Mesenchymal stem cell (in vitro differentiated cells and primary cell): ENCODE measurements at regions not wholly inside any gene's neighbourhood (a gene's known extent, or its start where the extent isn't known, plus 50 kb on each side); places are given as distances from the start of the nearest gene placed in this dataset.

Experiments used
- DNase-seq: peaks from one replicate; pipeline ENCODE4 v3.0.0-alpha.2; 2013
- H2AFZ ChIP-seq: one replicate; pipeline ENCODE4 v1.6.1; 2013; ENCODE audit warnings: low read depth, mild to moderate bottlenecking, control low read depth, inconsistent platforms, low read length, moderate library complexity
- H2AK5ac ChIP-seq: 2 replicates; pipeline ENCODE4 v1.6.1; 2013; ENCODE audit warnings: low read length, moderate library complexity, mild to moderate bottlenecking, inconsistent platforms; ENCODE audit not compliant: severe bottlenecking
- H2BK120ac ChIP-seq: one replicate; pipeline ENCODE4 v1.6.1; 2013; ENCODE audit warnings: low read depth, mild to moderate bottlenecking, inconsistent platforms, low read length, moderate library complexity
- H2BK12ac ChIP-seq, 2 experiments: one replicate each; pipeline ENCODE4 v1.6.1; 2013; ENCODE audit warnings: inconsistent platforms in 2 of 2, low read length in 2 of 2, mild to moderate bottlenecking in 2 of 2, moderate library complexity in 2 of 2, control low read depth in 1 of 2
- H2BK15ac ChIP-seq: one replicate; pipeline ENCODE4 v1.6.1; 2013; ENCODE audit warnings: mild to moderate bottlenecking, low read depth, inconsistent platforms; ENCODE audit not compliant: poor library complexity, severe bottlenecking
- H2BK5ac ChIP-seq: 2 replicates; pipeline ENCODE4 v1.6.1; 2013; ENCODE audit warnings: low read depth, mild to moderate bottlenecking, low read length, control low read depth, inconsistent platforms; ENCODE audit not compliant: poor library complexity, severe bottlenecking
- H3K14ac ChIP-seq, 2 experiments: one replicate each; pipeline ENCODE4 v1.6.1; 2013; ENCODE audit warnings: inconsistent platforms in 2 of 2, low read length in 2 of 2, control low read depth in 1 of 2, mild to moderate bottlenecking in 1 of 2, moderate library complexity in 1 of 2
- H3K18ac ChIP-seq, 2 experiments: one replicate each; pipeline ENCODE4 v1.6.1; 2013; ENCODE audit warnings: inconsistent platforms in 2 of 2, low read length in 2 of 2, control low read depth in 1 of 2, low read depth in 1 of 2, mild to moderate bottlenecking in 1 of 2
- H3K23ac ChIP-seq, 2 experiments: one replicate each; pipeline ENCODE4 v1.6.1; 2013; ENCODE audit warnings: inconsistent platforms in 2 of 2, low read length in 2 of 2, mild to moderate bottlenecking in 2 of 2, moderate library complexity in 2 of 2, control low read depth in 1 of 2
- H3K27ac ChIP-seq: 2 replicates; pipeline ENCODE4 v1.5.1; 2013; ENCODE audit warnings: mild to moderate bottlenecking, moderate library complexity, low read length, control low read depth, inconsistent platforms; ENCODE audit not compliant: poor library complexity, severe bottlenecking
- H3K27me3 ChIP-seq, 2 experiments: 2 replicates each; pipeline versions ENCODE4 v1.6.1 to v1.7.0; 2013; ENCODE audit warnings: low read length in 2 of 2, mild to moderate bottlenecking in 2 of 2, moderate library complexity in 2 of 2, control low read depth in 1 of 2, inconsistent platforms in 1 of 2; ENCODE audit not compliant: control insufficient read depth in 1 of 2, insufficient read depth in 1 of 2
- H3K36me3 ChIP-seq, 2 experiments: 2 replicates each; pipeline versions ENCODE4 v1.6.1 to v1.7.0; 2013; ENCODE audit warnings: low read length in 2 of 2, control low read depth in 1 of 2, inconsistent platforms in 1 of 2, low read depth in 1 of 2, mild to moderate bottlenecking in 1 of 2; ENCODE audit not compliant: insufficient read depth in 2 of 2, control insufficient read depth in 1 of 2
- H3K4ac ChIP-seq, 2 experiments: one replicate each; pipeline ENCODE4 v1.6.1; 2013; ENCODE audit warnings: inconsistent platforms in 2 of 2, low read length in 2 of 2, mild to moderate bottlenecking in 2 of 2, moderate library complexity in 2 of 2, control low read depth in 1 of 2, low read depth in 1 of 2
- H3K4me1 ChIP-seq: 2 replicates; pipeline ENCODE4 v1.6.1; 2013; ENCODE audit warnings: low read depth, low read length, control low read depth; ENCODE audit not compliant: control insufficient read depth, insufficient read depth
- H3K4me2 ChIP-seq: 2 replicates; pipeline ENCODE4 v1.6.1; 2013; ENCODE audit warnings: low read length, mild to moderate bottlenecking, inconsistent platforms; ENCODE audit not compliant: poor library complexity, severe bottlenecking
- H3K4me3 ChIP-seq, 2 experiments: 2 replicates each; pipeline versions ENCODE4 v1.5.1 to v1.7.0; 2013; ENCODE audit warnings: low read length in 2 of 2, mild to moderate bottlenecking in 2 of 2, control low read depth in 1 of 2, low read depth in 1 of 2; ENCODE audit not compliant: insufficient read depth in 1 of 2
- H3K79me1 ChIP-seq: replicated peaks from 2 replicates; pipeline ENCODE4 v1.6.1; 2013; ENCODE audit warnings: mild to moderate bottlenecking, control low read depth, low read length, inconsistent platforms; ENCODE audit not compliant: poor library complexity, severe bottlenecking
- H3K9ac ChIP-seq: 2 replicates; pipeline ENCODE4 v1.7.0; 2013; ENCODE audit warnings: mild to moderate bottlenecking, low read length, moderate library complexity
- H3K9me3 ChIP-seq: 2 replicates; pipeline ENCODE4 v1.7.0; 2013; ENCODE audit warnings: mild to moderate bottlenecking, low read length; ENCODE audit not compliant: control insufficient read depth
- H4K8ac ChIP-seq: one replicate; pipeline ENCODE4 v1.6.1; 2013; ENCODE audit warnings: inconsistent platforms, mild to moderate bottlenecking, low read length, moderate library complexity
- H4K91ac ChIP-seq: one replicate; pipeline ENCODE4 v1.6.1; 2013; ENCODE audit warnings: mild to moderate bottlenecking, low read length, inconsistent platforms
- WGBS: methylation state at CpG from one replicate; pipeline ENCODE4 v1.1.7; 2013; ENCODE audit warnings: mixed read lengths; 5-methylcytosine and 5-hydroxymethylcytosine counted together

GRCh38 chr4:1562771-1563170 lies 121.3 kb downstream of the FAM53A start:
- H3K9me3 ChIP-seq: no peaks in the 10 kb centered on the region
- H2BK15ac ChIP-seq: no peak overlapping the region
- no peaks in the 10 kb centered on the region for H3K79me1 ChIP-seq
- no peak overlapping the region for H3K4me2 ChIP-seq
- no peak overlapping the region for H2AK5ac ChIP-seq
- no peak overlapping the region for H2BK12ac ChIP-seq
- H3K14ac ChIP-seq: no peak overlapping the region
- H3K36me3 ChIP-seq: no peaks in the 10 kb centered on the region
- H4K91ac ChIP-seq: no peak overlapping the region
- H3K4me1 ChIP-seq: no peaks in the 10 kb centered on the region
- H3K27ac ChIP-seq: no peak overlapping the region
- no peak overlapping the region for H2BK5ac ChIP-seq
- peaks cover 18 to 82% of the 10 kb centered on the region in 2 experiments for H3K27me3 ChIP-seq
- H3K4ac ChIP-seq: no peak overlapping the region
- H2BK120ac ChIP-seq: no peak overlapping the region
- H4K8ac ChIP-seq: no peak overlapping the region
- H3K18ac ChIP-seq: no peak overlapping the region
- WGBS: 91% methylated on average over 12 of the region's 12 CpGs
- no peak overlapping the region for H3K23ac ChIP-seq
- DNase-seq: no peak
- no peak overlapping the region for H2AFZ ChIP-seq
- H3K9ac ChIP-seq: no peak overlapping the region
- H3K4me3 ChIP-seq: no peak overlapping the region

GRCh38 chr4:1562371-1562770 lies 121.7 kb downstream of the FAM53A start:
- no peak overlapping the region for H3K4me3 ChIP-seq
- no peak overlapping the region for H2BK120ac ChIP-seq
- no peak overlapping the region for H3K9ac ChIP-seq
- H3K27me3 ChIP-seq: peaks cover 20 to 80% of the 10 kb centered on the region in 2 experiments
- no peak overlapping the region for H3K27ac ChIP-seq
- no peak overlapping the region for H4K91ac ChIP-seq
- H2BK15ac ChIP-seq: no peak overlapping the region
- H3K4me2 ChIP-seq: no peak overlapping the region
- no peak overlapping the region for H3K23ac ChIP-seq
- H3K4ac ChIP-seq: no peak overlapping the region
- H3K14ac ChIP-seq: no peak overlapping the region
- no peak overlapping the region for H3K18ac ChIP-seq
- no peak overlapping the region for H2BK12ac ChIP-seq
- WGBS: 88% methylated on average over 19 of the region's 19 CpGs
- no peaks in the 10 kb centered on the region for H3K36me3 ChIP-seq
- no peaks in the 10 kb centered on the region for H3K4me1 ChIP-seq
- no peak overlapping the region for H2AK5ac ChIP-seq
- H3K9me3 ChIP-seq: no peaks in the 10 kb centered on the region
- no peak overlapping the region for H2AFZ ChIP-seq
- no peak overlapping the region for H4K8ac ChIP-seq
- H3K79me1 ChIP-seq: no peaks in the 10 kb centered on the region
- no peak for DNase-seq
- no peak overlapping the region for H2BK5ac ChIP-seq

GRCh38 chr4:1561286-1561990 lies 122.7 kb downstream of the FAM53A start:
- Histone ChIP-seq H4K8ac (no peak overlapping the region), H3K23ac (no peak overlapping the region), H3K27ac (no peak overlapping the region), H4K91ac (no peak overlapping the region), H3K4me1 (peaks cover 2% of the 10 kb centered on the region), H3K9me3 (no peaks in the 10 kb centered on the region), H2BK120ac (no peak overlapping the region), H3K4me2 (no peak overlapping the region), H3K27me3 (peaks cover 20 to 89% of the 10 kb centered on the region in 2 experiments), H3K4ac (no peak overlapping the region), H2AFZ (no peak overlapping the region), H3K14ac (no peak overlapping the region), H2BK12ac (no peak overlapping the region), H3K18ac (no peak overlapping the region), H3K79me1 (no peaks in the 10 kb centered on the region), H2BK15ac (no peak overlapping the region), H3K9ac (no peak overlapping the region), H3K36me3 (no peaks in the 10 kb centered on the region), H3K4me3 (no peak overlapping the region), H2BK5ac (no peak overlapping the region), H2AK5ac (no peak overlapping the region)
- WGBS: 88% methylated on average over 26 of the region's 26 CpGs
- no peak for DNase-seq

GRCh38 chr4:1559896-1560650 lies 124.0 kb downstream of the FAM53A start:
- H4K8ac ChIP-seq: no peak overlapping the region
- no peak overlapping the region for H2BK120ac ChIP-seq
- no peak overlapping the region for H4K91ac ChIP-seq
- H3K9ac ChIP-seq: no peak overlapping the region
- H2BK15ac ChIP-seq: no peak overlapping the region
- H3K27ac ChIP-seq: no peak overlapping the region
- H3K4me1 ChIP-seq: peaks cover 2% of the 10 kb centered on the region
- H2BK12ac ChIP-seq: no peak overlapping the region
- H2AFZ ChIP-seq: no peak overlapping the region
- no peaks in the 10 kb centered on the region for H3K9me3 ChIP-seq
- H3K14ac ChIP-seq: no peak overlapping the region
- H3K18ac ChIP-seq: no peak overlapping the region
- no peaks in the 10 kb centered on the region for H3K79me1 ChIP-seq
- no peak overlapping the region for H3K23ac ChIP-seq
- H2BK5ac ChIP-seq: no peak overlapping the region
- DNase-seq: no peak
- H3K27me3 ChIP-seq: peaks cover 20 to 91% of the 10 kb centered on the region in 2 experiments
- WGBS: 89% methylated on average over 40 of the region's 40 CpGs
- H3K4ac ChIP-seq: no peak overlapping the region
- no peak overlapping the region for H3K4me2 ChIP-seq
- no peak overlapping the region for H3K4me3 ChIP-seq
- no peak overlapping the region for H2AK5ac ChIP-seq
- H3K36me3 ChIP-seq: no peaks in the 10 kb centered on the region
